Epithelial cell of proximal tubule (primary cell): ENCODE measurements at regions not wholly inside any gene's neighbourhood (a gene's known extent, or its start where the extent isn't known, plus 50 kb on each side); places are given as distances from the start of the nearest gene placed in this dataset.

Experiments used
- DNase-seq: peaks from one replicate; pipeline ENCODE4 v3.0.0-alpha.2; 2011; ENCODE audit warnings: low read depth
- H3K4me3 ChIP-seq: 2 replicates; pipeline ENCODE4 v1.5.1; 2011; ENCODE audit warnings: low read depth, mild to moderate bottlenecking, low read length
- CTCF ChIP-seq: conservative IDR thresholded peaks from 2 replicates; pipeline ENCODE4 v1.5.1; 2012; ENCODE audit warnings: low read depth, mild to moderate bottlenecking, low read length

- TF ChIP-seq CTCF: no peak
- no peak for DNase-seq
- H3K4me3 ChIP-seq: no peak overlapping the region
Observed at GRCh38 chr5:133866903-133867245, 101.6 kb downstream of the C5orf15 start.

DNA sequence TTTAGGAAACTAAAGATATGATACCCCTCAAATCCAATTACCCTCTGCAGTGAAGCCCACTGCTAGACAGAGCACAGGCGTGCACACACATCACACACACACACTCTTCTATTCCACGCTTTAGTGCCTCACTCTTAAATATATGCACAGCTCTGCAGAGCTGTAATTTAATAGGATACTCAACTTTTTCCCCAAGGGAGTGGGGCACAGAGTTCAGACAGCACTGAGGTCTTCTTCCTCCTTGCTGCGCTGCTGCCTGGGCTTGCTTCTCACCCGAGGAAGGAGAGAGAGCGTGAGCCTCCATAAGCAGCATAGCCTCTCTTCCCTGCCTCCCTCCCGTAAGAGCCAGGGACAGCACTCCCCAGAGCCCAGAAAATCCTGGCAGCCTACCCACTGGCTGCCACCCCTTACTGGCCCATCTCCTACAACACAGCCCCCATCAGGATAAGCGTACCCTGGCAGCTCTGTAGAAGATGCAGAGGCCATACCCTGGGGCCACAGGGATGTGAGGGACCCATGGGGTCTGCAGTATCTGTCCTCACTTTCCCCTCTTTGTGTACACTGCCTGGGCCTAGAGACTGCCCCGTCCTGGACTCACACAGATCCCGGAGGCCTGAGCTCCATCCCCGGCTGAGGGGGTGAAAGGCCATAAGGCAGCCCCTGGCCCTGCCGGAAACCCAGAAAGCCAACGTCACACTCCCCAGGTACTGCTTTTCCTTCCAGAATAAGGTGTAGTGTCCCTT, 102.1 kb downstream of the C5orf15 start:
- TF ChIP-seq CTCF: no peak
- DNase-seq: no peak

GRCh38 chr5:133865113-133865512, 103.3 kb downstream of the C5orf15 start:
- no peak for TF ChIP-seq CTCF
- DNase-seq: no peak
- no peak overlapping the region for H3K4me3 ChIP-seq

More for the DNA sequence above, 102.1 kb downstream of the C5orf15 start:
- H3K4me3 ChIP-seq: no peak overlapping the region

- no peak overlapping the region for H3K4me3 ChIP-seq
- no peak for TF ChIP-seq CTCF
- DNase-seq: no peak
Observed at GRCh38 chr5:133864711-133865110, 103.7 kb downstream of the C5orf15 start.

DNA sequence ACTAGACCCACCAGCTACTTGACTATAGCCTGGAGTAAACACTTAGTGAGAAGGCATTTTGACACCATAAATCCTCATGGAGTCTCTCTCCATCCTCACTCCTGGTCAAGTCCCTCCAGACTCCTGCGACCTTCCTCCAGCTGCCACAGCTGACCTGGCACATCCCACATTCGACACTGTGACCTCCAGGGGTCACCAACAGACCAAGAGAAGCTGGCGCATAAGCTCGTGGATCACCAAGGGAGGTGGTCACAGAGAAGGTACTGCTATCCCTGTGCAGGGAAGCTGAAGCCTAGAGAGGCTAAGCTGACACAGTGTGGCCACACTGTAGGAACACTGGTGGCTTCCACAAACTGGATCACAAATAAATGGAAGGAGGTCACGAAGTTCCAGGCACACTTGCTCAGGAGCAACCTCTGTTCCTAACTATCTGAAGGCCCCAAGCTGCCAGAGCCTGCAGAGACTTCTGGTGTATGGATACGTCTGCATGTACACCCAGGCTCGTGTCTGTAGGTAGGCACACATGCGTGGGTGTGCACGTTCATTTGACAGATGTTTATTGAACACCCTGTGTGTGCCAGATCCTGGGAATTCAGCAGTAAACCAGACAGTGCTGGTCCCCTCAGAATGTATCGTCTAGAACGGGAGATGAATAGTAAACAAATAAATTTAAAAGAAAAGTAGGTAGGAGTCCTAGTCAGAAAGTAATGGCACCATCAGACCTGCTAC, 104.4 kb downstream of the C5orf15 start:
- no peak for TF ChIP-seq CTCF
- H3K4me3 ChIP-seq: no peak overlapping the region
- no peak for DNase-seq

DNA sequence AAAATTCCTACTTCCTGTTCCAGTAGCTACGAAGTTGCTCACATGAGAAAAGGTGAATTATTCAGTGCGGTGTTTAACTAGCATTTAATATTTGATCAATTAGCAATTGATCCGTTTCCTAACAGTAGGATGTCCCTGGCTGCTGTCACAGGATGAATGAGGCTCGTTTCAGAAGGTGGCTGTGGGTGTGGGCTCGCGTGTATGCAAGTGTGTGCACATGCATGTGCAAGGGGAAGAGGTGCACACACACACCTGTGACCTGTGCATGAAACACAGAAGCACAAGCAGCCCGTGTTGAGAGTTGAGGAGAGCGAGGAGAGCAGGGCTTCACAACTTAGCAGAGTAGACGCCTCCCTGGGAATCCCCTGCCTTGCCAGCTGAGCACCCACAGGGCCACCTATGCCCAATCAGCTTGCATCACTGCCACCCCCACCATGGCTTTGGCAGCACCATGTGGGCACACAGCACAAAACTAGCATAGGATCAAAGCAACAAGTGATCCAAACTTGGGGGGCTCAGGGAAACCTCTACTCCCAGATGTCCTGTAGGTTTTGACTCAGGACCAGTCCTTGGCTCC, 107.2 kb downstream of the C5orf15 start:
- TF ChIP-seq CTCF: no peak
- DNase-seq: no peak
- H3K4me3 ChIP-seq: no peak overlapping the region
